Mucosa of rectum (tissue), 2 donors: ENCODE measurements at regions not wholly inside any gene's neighbourhood (a gene's known extent, or its start where the extent isn't known, plus 50 kb on each side); places are given as distances from the start of the nearest gene placed in this dataset.

Experiments
- H3K27ac ChIP-seq, 2 donors: one replicate each; pipeline ENCODE4 v1.7.0; 2013; ENCODE audit warnings: inconsistent platforms in 2 of 2, low read depth in 2 of 2, low read length in 2 of 2
- H3K27me3 ChIP-seq, 2 donors: one replicate each; pipeline ENCODE4 v1.7.0; 2013; ENCODE audit warnings: low read length in 2 of 2; ENCODE audit not compliant: control insufficient read depth in 2 of 2, insufficient read depth in 2 of 2
- H3K36me3 ChIP-seq, 2 donors: one replicate each; pipeline ENCODE4 v1.7.0; 2013; ENCODE audit warnings: low read length in 2 of 2; ENCODE audit not compliant: control insufficient read depth in 2 of 2, insufficient read depth in 2 of 2
- H3K4me1 ChIP-seq, 2 donors: one replicate each; pipeline ENCODE4 v1.7.0; 2013; ENCODE audit warnings: low read length in 2 of 2, mild to moderate bottlenecking in 1 of 2; ENCODE audit not compliant: control insufficient read depth in 2 of 2, insufficient read depth in 2 of 2
- H3K4me3 ChIP-seq, 2 donors: one replicate each; pipeline ENCODE4 v1.7.0; 2013; ENCODE audit warnings: low read length in 2 of 2
- H3K9ac ChIP-seq, 2 donors: one replicate each; pipeline ENCODE4 v1.7.0; 2013; ENCODE audit warnings: low read length in 2 of 2, low read depth in 1 of 2, mild to moderate bottlenecking in 1 of 2
- H3K9me3 ChIP-seq, 2 donors: one replicate each; pipeline ENCODE4 v1.7.0; 2013; ENCODE audit warnings: low read length in 2 of 2; ENCODE audit not compliant: control insufficient read depth in 2 of 2
- donor health status: healthy.
- donor health status: Normal muscosa, but diverticular disease.

GRCh38 chr6:26223650-26224546 is 136.7 kb downstream of the HFE start:
- peaks cover 0 to 6% of the 10 kb centered on the region in 2 donors for H3K36me3 ChIP-seq
- H3K4me3 ChIP-seq: peak overlapping the region; percentile 71 to 88
- peak overlapping the region; percentile 54 to 68 for H3K9ac ChIP-seq
- peak overlapping the region; percentile 82 for H3K27ac ChIP-seq
- H3K9me3 ChIP-seq: peaks cover 0 to 2% of the 10 kb centered on the region in 2 donors
- H3K27me3 ChIP-seq: no peaks in the 10 kb centered on the region
- H3K4me1 ChIP-seq: no peaks in the 10 kb centered on the region

- Histone ChIP-seq H3K9me3 (peaks cover 0 to 2% of the 10 kb centered on the region in 2 donors), H3K27ac (peak overlapping the region; percentile 82), H3K4me3 (peak overlapping the region; percentile 71 to 88), H3K27me3 (no peaks in the 10 kb centered on the region), H3K9ac (peak overlapping the region; percentile 54 to 57), H3K36me3 (peaks cover 0 to 6% of the 10 kb centered on the region in 2 donors), H3K4me1 (no peaks in the 10 kb centered on the region)
Measured at GRCh38 chr6:26224547-26224912, 137.3 kb downstream of the HFE start.

- Histone ChIP-seq H3K27ac (peak overlapping the region; percentile 52 to 82), H3K9ac (peak overlapping the region in 1 of 2 donors; percentile 57), H3K27me3 (no peaks in the 10 kb centered on the region)
Measured at GRCh38 chr6:26224940-26225847, 138.0 kb downstream of the HFE start.

GRCh38 chr6:26225848-26226578 is 138.8 kb downstream of the HFE start:
- Histone ChIP-seq H3K4me1 (no peaks in the 10 kb centered on the region), H3K36me3 (peaks cover 0 to 6% of the 10 kb centered on the region in 2 donors), H3K27me3 (no peaks in the 10 kb centered on the region), H3K4me3 (no peak overlapping the region), H3K9me3 (peaks cover 0 to 2% of the 10 kb centered on the region in 2 donors), H3K27ac (no peak overlapping the region), H3K9ac (no peak overlapping the region)

More at GRCh38 chr6:26224940-26225847, 138.0 kb downstream of the HFE start:
- Histone ChIP-seq H3K36me3 (peaks cover 0 to 6% of the 10 kb centered on the region in 2 donors), H3K4me1 (no peaks in the 10 kb centered on the region), H3K9me3 (peaks cover 0 to 2% of the 10 kb centered on the region in 2 donors), H3K4me3 (peak overlapping the region; percentile 71 to 88)

- Histone ChIP-seq H3K4me3 (no peak overlapping the region), H3K27ac (no peak overlapping the region), H3K36me3 (peaks cover 0 to 6% of the 10 kb centered on the region in 2 donors), H3K9me3 (peaks cover 0 to 2% of the 10 kb centered on the region in 2 donors), H3K27me3 (no peaks in the 10 kb centered on the region), H3K4me1 (no peaks in the 10 kb centered on the region), H3K9ac (no peak overlapping the region)
Measured at GRCh38 chr6:26226579-26226967, 138.4 kb upstream of the BTN3A2 start.

- no peak overlapping the region for H3K27ac ChIP-seq
- peaks cover 0 to 15% of the 10 kb centered on the region in 2 donors for H3K4me1 ChIP-seq
- H3K36me3 ChIP-seq: peaks cover 0 to 1% of the 10 kb centered on the region in 2 donors
- no peak overlapping the region for H3K9ac ChIP-seq
- H3K9me3 ChIP-seq: no peaks in the 10 kb centered on the region
- no peak overlapping the region for H3K4me3 ChIP-seq
- no peaks in the 10 kb centered on the region for H3K27me3 ChIP-seq
Measured at GRCh38 chr6:26230351-26230750, 134.6 kb upstream of the BTN3A2 start.

GRCh38 chr6:26231006-26231587 is 133.9 kb upstream of the BTN3A2 start:
- Histone ChIP-seq H3K9me3 (no peaks in the 10 kb centered on the region), H3K4me1 (peaks cover 0 to 17% of the 10 kb centered on the region in 2 donors), H3K4me3 (no peak overlapping the region), H3K36me3 (no peaks in the 10 kb centered on the region), H3K27ac (no peak overlapping the region), H3K9ac (no peak overlapping the region), H3K27me3 (no peaks in the 10 kb centered on the region)

- H3K4me3 ChIP-seq: peak overlapping the region in 1 of 2 donors; percentile 89
- no peaks in the 10 kb centered on the region for H3K27me3 ChIP-seq
- H3K36me3 ChIP-seq: no peaks in the 10 kb centered on the region
- H3K9me3 ChIP-seq: no peaks in the 10 kb centered on the region
- peaks cover 0 to 17% of the 10 kb centered on the region in 2 donors for H3K4me1 ChIP-seq
- H3K27ac ChIP-seq: peak overlapping the region in 1 of 2 donors; percentile 92
- H3K9ac ChIP-seq: no peak overlapping the region
Measured at GRCh38 chr6:26232306-26232939, 132.6 kb upstream of the BTN3A2 start.
